Vagina (tissue), 2 donors: ENCODE measurements at regions not wholly inside any gene's neighbourhood (a gene's known extent, or its start where the extent isn't known, plus 50 kb on each side); places are given as distances from the start of the nearest gene placed in this dataset.

ENCODE experiments used
- CTCF ChIP-seq, 3 experiments: fragments of 450-650 bp in 2 of 3; fragments of 200-600 bp in 1 of 3; sonication (generic) in 1 of 3; IDR thresholded peaks; one replicate each; pipeline ENCODE4 v1.5.1; 2017 to 2019; ENCODE audit warnings: antibody characterized with exemption in 3 of 3, mild to moderate bottlenecking in 2 of 3, moderate library complexity in 2 of 3
- POLR2A ChIP-seq, 2 donors: fragments of 450-650 bp; IDR thresholded peaks; one replicate each; pipeline ENCODE4 v1.6.1; 2017; ENCODE audit warnings: antibody characterized with exemption in 2 of 2, mild to moderate bottlenecking in 2 of 2, moderate library complexity in 2 of 2
- POLR2AphosphoS5 ChIP-seq, 2 donors: sonication (generic); formaldehyde crosslinking; IDR thresholded peaks; one replicate each; pipeline ENCODE4 v1.9.0; 2017; ENCODE audit warnings: antibody characterized with exemption in 2 of 2, mild to moderate bottlenecking in 2 of 2, low read depth in 1 of 2; ENCODE audit not compliant: insufficient read depth in 1 of 2

- TF ChIP-seq CTCF (IDR thresholded peaks at IDR 0.05) = no peak
- no peak for TF ChIP-seq POLR2A (IDR thresholded peaks at IDR 0.05)
- no peak for TF ChIP-seq POLR2AphosphoS5 (IDR thresholded peaks at IDR 0.05; ENCODE audit: insufficient read depth in 1 of 2, low read depth in 1 of 2)
Observed at GRCh38 chr7:68420342-68421192, 1177.7 kb upstream of the AUTS2 start.
